Esophagus muscularis mucosa (tissue), 4 donors: ENCODE measurements at regions not wholly inside any gene's neighbourhood (a gene's known extent, or its start where the extent isn't known, plus 50 kb on each side); places are given as distances from the start of the nearest gene placed in this dataset.

Experiments
- DNase-seq: peaks from one replicate; pipeline ENCODE4 v3.0.0-alpha.2; 2017; ENCODE audit errors: extremely low spot score
- H3K27ac ChIP-seq, 4 donors: fragments of 200-600 bp; sonication (generic); replicated peaks in 1 of 4; 1 replicate in 3 of 4; 2 replicates in 1 of 4; pipeline ENCODE4 v1.5.1; 2016 to 2019; ENCODE audit warnings: mild to moderate bottlenecking in 1 of 4
- H3K27me3 ChIP-seq, 4 donors: fragments of 200-600 bp; sonication (generic); one replicate each; pipeline versions ENCODE4 v1.5.1 to v1.6.0; 2016 to 2019
- H3K36me3 ChIP-seq, 4 donors: fragments of 200-600 bp; sonication (generic); one replicate each; pipeline ENCODE4 v1.5.1; 2016 to 2019
- H3K4me1 ChIP-seq, 4 donors: fragments of 200-600 bp; sonication (generic); one replicate each; pipeline ENCODE4 v1.5.1; 2016 to 2019
- H3K4me3 ChIP-seq, 4 donors: fragments of 200-600 bp; sonication (generic); 1 replicate in 2 of 4; 2 replicates in 2 of 4; pipeline ENCODE4 v1.5.1; 2016 to 2019; ENCODE audit warnings: mild to moderate bottlenecking in 4 of 4, moderate library complexity in 1 of 4
- H3K9me3 ChIP-seq, 4 donors: fragments of 200-600 bp; sonication (generic); 1 replicate in 3 of 4; 2 replicates in 1 of 4; pipeline ENCODE4 v1.5.1; 2016 to 2019
- EP300 ChIP-seq: sonication (generic); formaldehyde crosslinking; IDR thresholded peaks from one replicate; pipeline ENCODE4 v1.6.1; 2017; ENCODE audit warnings: antibody characterized with exemption
- POLR2A ChIP-seq: fragments of 450-650 bp; IDR thresholded peaks from one replicate; pipeline ENCODE4 v1.6.1; 2017; ENCODE audit warnings: antibody characterized with exemption, moderate library complexity, mild to moderate bottlenecking, low read depth
- POLR2AphosphoS5 ChIP-seq, 2 donors: sonication (generic); formaldehyde crosslinking; IDR thresholded peaks; one replicate each; pipeline ENCODE4 v1.6.1; 2017; ENCODE audit warnings: antibody characterized with exemption in 2 of 2
- WGBS: methylation state at CpG from one replicate; pipeline ENCODE4 v1.1.5; 2018; 5-methylcytosine and 5-hydroxymethylcytosine counted together
- intact Hi-C: fragments of 100-400 bp; cut with DNase I; formaldehyde crosslinking; loops from one replicate; pipeline ENCODE4 v1.15.1; 2023
- TF ChIP-seq, protein P1 (sequence below), 3 experiments: fragments of 200-600 bp in 2 of 3; fragments of 450-650 bp in 1 of 3; sonication (generic) in 2 of 3; IDR thresholded peaks; one replicate each; pipeline ENCODE4 v1.5.1; 2017 to 2019; ENCODE audit warnings: antibody characterized with exemption in 3 of 3, mild to moderate bottlenecking in 2 of 3, moderate library complexity in 1 of 3

DNA sequence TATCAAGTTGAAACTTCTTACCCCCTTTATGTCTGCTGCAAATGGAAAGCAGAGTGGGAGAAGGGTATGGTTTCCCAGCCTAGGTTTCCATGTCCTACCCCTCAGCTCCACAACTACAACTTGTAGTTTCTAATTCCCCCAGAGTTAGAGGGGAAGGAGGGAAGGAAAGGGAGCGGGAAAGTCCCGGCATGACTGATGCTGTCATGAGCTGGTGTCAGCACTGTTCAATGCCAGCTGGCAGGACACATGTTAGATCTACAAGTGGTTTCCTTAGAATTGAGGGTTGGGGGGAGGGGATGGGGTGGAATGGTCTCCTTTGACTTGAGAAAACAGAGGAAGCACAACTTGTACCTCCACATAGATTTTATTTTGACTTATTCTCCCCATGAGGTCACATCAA, 194.0 kb downstream of the MBD2 start:
- H3K4me3 ChIP-seq, result no peak overlapping the region
- 84% methylated on average over 2 of the region's 2 CpGs for WGBS
- no peak for DNase-seq
- H3K36me3 ChIP-seq, result no peaks in the 10 kb centered on the region
- no peaks in the 10 kb centered on the region for H3K9me3 ChIP-seq
- TF ChIP-seq, protein P1, sequence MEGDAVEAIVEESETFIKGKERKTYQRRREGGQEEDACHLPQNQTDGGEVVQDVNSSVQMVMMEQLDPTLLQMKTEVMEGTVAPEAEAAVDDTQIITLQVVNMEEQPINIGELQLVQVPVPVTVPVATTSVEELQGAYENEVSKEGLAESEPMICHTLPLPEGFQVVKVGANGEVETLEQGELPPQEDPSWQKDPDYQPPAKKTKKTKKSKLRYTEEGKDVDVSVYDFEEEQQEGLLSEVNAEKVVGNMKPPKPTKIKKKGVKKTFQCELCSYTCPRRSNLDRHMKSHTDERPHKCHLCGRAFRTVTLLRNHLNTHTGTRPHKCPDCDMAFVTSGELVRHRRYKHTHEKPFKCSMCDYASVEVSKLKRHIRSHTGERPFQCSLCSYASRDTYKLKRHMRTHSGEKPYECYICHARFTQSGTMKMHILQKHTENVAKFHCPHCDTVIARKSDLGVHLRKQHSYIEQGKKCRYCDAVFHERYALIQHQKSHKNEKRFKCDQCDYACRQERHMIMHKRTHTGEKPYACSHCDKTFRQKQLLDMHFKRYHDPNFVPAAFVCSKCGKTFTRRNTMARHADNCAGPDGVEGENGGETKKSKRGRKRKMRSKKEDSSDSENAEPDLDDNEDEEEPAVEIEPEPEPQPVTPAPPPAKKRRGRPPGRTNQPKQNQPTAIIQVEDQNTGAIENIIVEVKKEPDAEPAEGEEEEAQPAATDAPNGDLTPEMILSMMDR (IDR thresholded peaks at IDR 0.05), result no peak
- TF ChIP-seq POLR2A (no peak), EP300 (no peak), POLR2AphosphoS5 (IDR thresholded peaks at IDR 0.05) (no peak)
- no peaks in the 10 kb centered on the region for H3K4me1 ChIP-seq
- no peak overlapping the region for H3K27ac ChIP-seq
- intact Hi-C loops, result no loop called here
- no peaks in the 10 kb centered on the region for H3K27me3 ChIP-seq

GRCh38 chr18:54023471-54023870, 201.0 kb downstream of the MBD2 start:
- TF ChIP-seq EP300 (no peak), POLR2AphosphoS5 (IDR thresholded peaks at IDR 0.05) (no peak), POLR2A (no peak)
- TF ChIP-seq, protein P1 (IDR thresholded peaks at IDR 0.05), result no peak

DNA sequence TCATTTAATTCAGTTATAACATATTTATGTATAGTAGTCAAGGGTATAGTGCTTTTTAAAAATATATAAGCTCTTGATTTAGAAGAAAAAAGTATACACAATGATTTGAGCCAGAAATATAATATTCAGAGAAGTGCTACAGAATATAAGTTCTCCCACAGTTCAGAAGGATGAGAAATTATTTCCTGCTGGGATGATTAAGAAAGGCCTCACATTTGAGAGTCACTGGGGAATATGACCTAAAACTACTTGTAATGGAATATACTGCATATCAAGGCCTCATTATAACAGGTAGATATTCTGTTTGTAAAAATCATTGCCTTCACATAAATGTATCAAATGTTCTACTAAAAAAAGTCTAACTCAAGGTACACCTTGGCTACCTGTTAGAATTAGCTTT, 203.5 kb downstream of the MBD2 start:
- TF ChIP-seq POLR2A, result no peak
- TF ChIP-seq EP300, result no peak
- no peak overlapping the region for H3K27ac ChIP-seq
- H3K27me3 ChIP-seq, result no peaks in the 10 kb centered on the region
- H3K9me3 ChIP-seq, result no peaks in the 10 kb centered on the region
- no peak for DNase-seq
- H3K4me3 ChIP-seq, result no peak overlapping the region
- no peaks in the 10 kb centered on the region for H3K36me3 ChIP-seq
- intact Hi-C loops, result no loop called here
- no peaks in the 10 kb centered on the region for H3K4me1 ChIP-seq

More at GRCh38 chr18:54023471-54023870, 201.0 kb downstream of the MBD2 start:
- 77% methylated on average over 4 of the region's 4 CpGs for WGBS
- no peaks in the 10 kb centered on the region for H3K4me1 ChIP-seq
- no peak overlapping the region for H3K4me3 ChIP-seq
- no peak overlapping the region for H3K27ac ChIP-seq
- H3K36me3 ChIP-seq, result no peaks in the 10 kb centered on the region
- no peaks in the 10 kb centered on the region for H3K9me3 ChIP-seq
- DNase-seq, result no peak
- H3K27me3 ChIP-seq, result no peaks in the 10 kb centered on the region
- intact Hi-C loops, result no loop called here

DNA sequence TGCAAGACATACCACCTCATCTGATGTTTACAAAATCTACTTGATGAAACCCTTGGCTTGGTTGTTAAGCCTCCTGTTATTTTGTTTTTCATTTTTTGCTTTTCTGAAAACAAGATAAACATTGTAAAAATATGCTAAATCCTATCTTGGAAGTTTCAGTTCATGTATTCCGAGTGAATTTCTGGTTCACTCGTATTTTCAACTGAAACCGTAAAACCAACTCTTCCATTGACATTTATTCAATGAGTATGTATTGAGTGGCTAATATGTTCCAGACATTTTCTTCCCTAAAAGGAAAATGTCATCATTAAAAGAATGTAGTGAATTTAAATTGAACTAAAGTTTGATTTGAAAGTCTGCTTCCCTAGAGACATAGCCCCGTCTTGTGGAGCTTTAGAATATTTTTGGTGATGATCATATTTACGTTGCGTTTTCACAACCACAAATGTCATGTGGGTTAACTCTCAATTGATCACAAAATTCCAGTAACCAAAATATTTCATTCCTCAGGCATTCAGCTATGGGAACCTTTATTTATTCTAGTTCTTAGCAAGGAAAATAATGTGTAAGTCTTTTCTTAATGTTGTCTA, 204.2 kb downstream of the MBD2 start:
- Histone ChIP-seq H3K36me3 (no peaks in the 10 kb centered on the region), H3K27me3 (no peaks in the 10 kb centered on the region), H3K27ac (no peak overlapping the region), H3K4me3 (no peak overlapping the region), H3K4me1 (no peaks in the 10 kb centered on the region), H3K9me3 (no peaks in the 10 kb centered on the region)
- intact Hi-C loops, result no loop called here
- no peak for DNase-seq
- WGBS, result 72% methylated on average over 6 of the region's 6 CpGs
- TF ChIP-seq POLR2AphosphoS5 (IDR thresholded peaks at IDR 0.05) (no peak), EP300 (no peak), POLR2A (no peak)
- TF ChIP-seq, protein P1 (IDR thresholded peaks at IDR 0.05), result no peak

- Histone ChIP-seq H3K27me3 (no peaks in the 10 kb centered on the region), H3K4me1 (no peaks in the 10 kb centered on the region), H3K4me3 (no peak overlapping the region), H3K36me3 (no peaks in the 10 kb centered on the region), H3K27ac (no peak overlapping the region), H3K9me3 (no peaks in the 10 kb centered on the region)
- TF ChIP-seq EP300, result no peak
- TF ChIP-seq, protein P1 (IDR thresholded peaks at IDR 0.05), result no peak
- no peak for TF ChIP-seq POLR2AphosphoS5 (IDR thresholded peaks at IDR 0.05)
- 69% methylated on average over 3 of the region's 3 CpGs for WGBS
- intact Hi-C loops, result no loop called here
- no peak for DNase-seq
Measured at GRCh38 chr18:54019641-54020040, 204.8 kb downstream of the MBD2 start.
